Naive thymus-derived CD4-positive, alpha-beta T cell (primary cell): ENCODE measurements at regions not wholly inside any gene's neighbourhood (a gene's known extent, or its start where the extent isn't known, plus 50 kb on each side); places are given as distances from the start of the nearest gene placed in this dataset.
"Not testable (repeated sequence)": the region's sequence is repeated elsewhere in the genome, so short reads cannot be mapped to it uniquely, and the experiment has no call there.

ENCODE experiments used
- ATAC-seq: fragments of 150-1000 bp; cut with Tn5 transposase; 2 replicates; pipeline ENCODE4 v1.10.0; 2021; ENCODE audit warnings: mild to moderate bottlenecking, moderate library complexity
- CTCF ChIA-PET: fragments of 350-600 bp; sonication (Branson Sonifier 250); formaldehyde crosslinking; loops from one replicate; lab custom pipeline; 2021; ENCODE audit warnings: antibody characterized with exemption; lab: Charles Lee
- POLR2A ChIA-PET: fragments of 350-600 bp; sonication (Branson Sonifier 250); formaldehyde crosslinking; loops from one replicate; lab custom pipeline; 2021; ENCODE audit warnings: antibody characterized with exemption, inconsistent platforms; lab: Charles Lee
- DNase-seq, 9 donors: peaks; one replicate each; pipeline versions ENCODE4 v3.0.0 to v3.0.0-alpha.2; 2020 to 2022; ENCODE audit warnings: mixed read lengths in 1 of 9
- H3K27ac ChIP-seq: one replicate; pipeline ENCODE4 v1.7.0; 2013; ENCODE audit warnings: mild to moderate bottlenecking, low read depth, low read length, moderate library complexity
- H3K27me3 ChIP-seq, 2 donors: one replicate each; pipeline ENCODE4 v1.7.0; 2013; ENCODE audit warnings: low read length in 2 of 2, mild to moderate bottlenecking in 2 of 2, moderate library complexity in 2 of 2; ENCODE audit not compliant: control insufficient read depth in 2 of 2, insufficient read depth in 2 of 2
- H3K36me3 ChIP-seq, 3 experiments: 1 replicate in 2 of 3; 2 replicates in 1 of 3; pipeline ENCODE4 v1.7.0; 2013; ENCODE audit warnings: low read length in 3 of 3, mild to moderate bottlenecking in 3 of 3, moderate library complexity in 1 of 3; ENCODE audit not compliant: insufficient read depth in 3 of 3, control insufficient read depth in 2 of 3
- H3K4me1 ChIP-seq, 2 donors: one replicate each; pipeline ENCODE4 v1.7.0; 2013; ENCODE audit warnings: low read length in 2 of 2, mild to moderate bottlenecking in 2 of 2, moderate library complexity in 1 of 2; ENCODE audit not compliant: control insufficient read depth in 2 of 2, insufficient read depth in 2 of 2
- H3K4me3 ChIP-seq: 2 replicates; pipeline ENCODE4 v1.7.0; 2013; ENCODE audit warnings: mild to moderate bottlenecking, low read length
- H3K9me3 ChIP-seq, 3 experiments: 1 replicate in 2 of 3; 2 replicates in 1 of 3; pipeline ENCODE4 v1.7.0; 2013; ENCODE audit warnings: low read length in 3 of 3; ENCODE audit not compliant: control insufficient read depth in 2 of 3
- H3K27ac Mint-ChIP-seq, 9 donors: one replicate each; pipeline ENCODE4 v1.8.0; 2020 to 2022; ENCODE audit warnings: mixed read lengths in 9 of 9, mild to moderate bottlenecking in 8 of 9, moderate library complexity in 5 of 9, inconsistent platforms in 2 of 9
- H3K27me3 Mint-ChIP-seq, 5 donors: one replicate each; pipeline ENCODE4 v1.8.0; 2021 to 2022; ENCODE audit warnings: mixed read lengths in 5 of 5, mild to moderate bottlenecking in 1 of 5
- H3K36me3 Mint-ChIP-seq, 5 donors: one replicate each; pipeline ENCODE4 v1.8.0; 2020 to 2022; ENCODE audit warnings: mixed read lengths in 5 of 5, mild to moderate bottlenecking in 3 of 5, inconsistent platforms in 1 of 5
- H3K4me1 Mint-ChIP-seq, 7 donors: one replicate each; pipeline ENCODE4 v1.8.0; 2020 to 2022; ENCODE audit warnings: mixed read lengths in 7 of 7, mild to moderate bottlenecking in 3 of 7, inconsistent platforms in 1 of 7
- H3K4me3 Mint-ChIP-seq, 10 donors: one replicate each; pipeline ENCODE4 v1.8.0; 2020 to 2022; ENCODE audit warnings: mild to moderate bottlenecking in 10 of 10, mixed read lengths in 10 of 10, moderate library complexity in 6 of 10, inconsistent platforms in 2 of 10
- H3K9me3 Mint-ChIP-seq, 11 donors: one replicate each; pipeline ENCODE4 v1.8.0; 2020 to 2022; ENCODE audit warnings: mixed read lengths in 11 of 11, mild to moderate bottlenecking in 4 of 11, inconsistent platforms in 1 of 11, moderate library complexity in 1 of 11
- intact Hi-C, 2 donors: fragments of 100-400 bp; cut with micrococcal nuclease; formaldehyde crosslinking; loops; one replicate each; pipeline ENCODE4 v1.15.1; 2023

DNA sequence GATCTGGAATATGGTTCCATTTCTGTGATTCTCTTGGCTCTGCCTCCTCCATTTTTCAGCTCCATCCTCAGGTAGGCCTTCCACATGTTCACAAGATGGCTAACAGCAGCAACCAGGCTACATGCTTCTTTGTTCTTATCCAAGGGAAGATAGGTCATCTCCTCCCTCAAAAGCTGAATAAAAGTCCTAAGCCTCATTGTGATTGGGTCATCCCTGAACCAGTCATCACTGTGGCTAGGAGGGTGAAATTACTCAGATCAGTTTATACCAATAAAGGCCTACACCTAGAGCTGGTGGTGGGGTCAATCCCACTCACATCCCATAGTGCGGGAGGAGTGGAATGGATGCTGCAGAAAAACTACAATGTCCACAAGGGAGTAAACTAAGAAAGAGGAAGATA lies 131.6 kb upstream of the HUWE1 start:
- H3K9me3 ChIP-seq, CTCF ChIA-PET, intact Hi-C loops, H3K27me3 ChIP-seq, ATAC-seq, DNase-seq, H3K4me3 ChIP-seq, H3K36me3 Mint-ChIP-seq, H3K27ac Mint-ChIP-seq, H3K27me3 Mint-ChIP-seq, H3K27ac ChIP-seq, H3K4me3 Mint-ChIP-seq, H3K4me1 ChIP-seq, H3K9me3 Mint-ChIP-seq, H3K4me1 Mint-ChIP-seq, H3K36me3 ChIP-seq, POLR2A ChIA-PET: not testable (repeated sequence)

DNA sequence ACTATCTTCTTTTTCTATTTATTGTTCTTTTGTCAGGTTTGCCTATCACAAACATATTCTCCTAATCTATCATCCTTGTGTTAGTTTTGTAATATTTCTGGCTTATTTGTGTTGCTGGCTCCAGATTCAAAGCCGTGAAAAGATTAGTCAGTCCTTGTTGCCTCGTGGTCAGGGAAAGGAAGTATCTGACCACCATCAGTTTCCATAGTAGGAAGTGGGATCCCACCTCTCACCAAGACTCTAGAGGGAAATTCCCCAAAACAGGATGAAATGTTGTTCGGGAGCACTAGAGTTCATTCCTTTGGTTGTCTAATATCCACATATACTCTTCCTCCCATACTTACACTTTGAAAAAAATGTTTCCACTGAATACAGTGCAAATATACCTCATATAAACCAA lies 131.0 kb upstream of the HUWE1 start:
- peaks cover 0 to 7% (median 0%) of the 10 kb centered on the region in 7 donors for H3K4me1 Mint-ChIP-seq

DNA sequence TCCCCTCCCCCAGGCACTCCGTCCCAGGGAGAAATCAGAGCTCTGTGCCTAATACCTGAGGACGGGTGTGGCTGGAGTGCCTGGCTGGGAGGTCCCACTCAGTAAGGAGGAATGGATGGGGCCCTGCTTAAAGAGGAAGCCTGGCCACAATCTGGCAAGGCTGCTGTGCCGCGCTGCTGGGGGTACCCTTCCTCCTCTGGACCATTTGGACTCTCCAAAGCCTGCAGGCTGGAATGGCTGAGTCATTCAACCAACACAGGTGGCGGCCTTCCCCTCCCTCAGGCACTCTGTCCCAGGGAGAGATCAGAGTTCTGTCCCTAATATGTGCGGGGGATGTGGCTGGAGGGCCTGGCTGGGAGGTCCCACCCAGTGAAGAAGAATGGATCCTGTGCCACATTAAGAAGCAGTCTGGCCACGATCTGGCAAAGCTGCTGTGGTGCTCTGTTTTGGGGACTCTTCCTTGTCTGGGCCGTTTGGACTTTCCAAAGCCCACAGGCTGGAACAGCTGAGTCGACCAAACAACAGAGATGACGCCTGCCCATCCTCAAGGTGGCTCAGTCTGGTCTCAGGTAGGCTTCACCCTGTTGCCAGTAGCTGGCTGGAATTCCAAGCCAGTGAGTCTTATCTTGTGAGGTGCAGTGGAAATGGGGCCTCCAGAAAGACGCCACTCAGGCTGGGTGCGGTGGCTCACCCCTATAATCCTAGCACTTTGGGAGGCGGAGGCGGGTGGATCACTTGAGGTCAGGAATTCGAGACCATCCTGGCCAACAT lies 127.3 kb upstream of the HUWE1 start:
- H3K27me3 ChIP-seq, result no peaks in the 10 kb centered on the region
- no peak overlapping the region for H3K27ac ChIP-seq
- Mint-ChIP-seq H3K9me3 (no peaks in the 10 kb centered on the region), H3K27me3 (no peaks in the 10 kb centered on the region), H3K27ac (no peak overlapping the region), H3K4me1 (peaks cover 0 to 7% (median 0%) of the 10 kb centered on the region in 7 donors), H3K36me3 (no peaks in the 10 kb centered on the region), H3K4me3 (no peak overlapping the region)
- DNase-seq (no peak), ATAC-seq (no peak)
- H3K9me3 ChIP-seq, result no peaks in the 10 kb centered on the region
- H3K4me3 ChIP-seq, result no peak overlapping the region
- CTCF ChIA-PET, result no interaction called here
- H3K4me1 ChIP-seq, result no peaks in the 10 kb centered on the region
- no peaks in the 10 kb centered on the region for H3K36me3 ChIP-seq
- intact Hi-C loops, result no loop called here
- POLR2A ChIA-PET, result no interaction called here

More for the DNA sequence above, 131.0 kb upstream of the HUWE1 start:
- Histone ChIP-seq H3K27ac (no peak overlapping the region), H3K9me3 (no peaks in the 10 kb centered on the region), H3K27me3 (no peaks in the 10 kb centered on the region), H3K36me3 (no peaks in the 10 kb centered on the region), H3K4me1 (no peaks in the 10 kb centered on the region), H3K4me3 (no peak overlapping the region)
- Mint-ChIP-seq H3K9me3 (peaks cover 0 to 2% (median 0%) of the 10 kb centered on the region in 11 donors), H3K36me3 (no peaks in the 10 kb centered on the region), H3K4me3 (peak overlapping the region in 1 of 10 donors; percentile 33), H3K27me3 (no peaks in the 10 kb centered on the region), H3K27ac (no peak overlapping the region)
- ATAC-seq (no peak), DNase-seq (no peak)
- CTCF ChIA-PET, result no interaction called here
- POLR2A ChIA-PET, result no interaction called here
- intact Hi-C loops, result no loop called here

DNA sequence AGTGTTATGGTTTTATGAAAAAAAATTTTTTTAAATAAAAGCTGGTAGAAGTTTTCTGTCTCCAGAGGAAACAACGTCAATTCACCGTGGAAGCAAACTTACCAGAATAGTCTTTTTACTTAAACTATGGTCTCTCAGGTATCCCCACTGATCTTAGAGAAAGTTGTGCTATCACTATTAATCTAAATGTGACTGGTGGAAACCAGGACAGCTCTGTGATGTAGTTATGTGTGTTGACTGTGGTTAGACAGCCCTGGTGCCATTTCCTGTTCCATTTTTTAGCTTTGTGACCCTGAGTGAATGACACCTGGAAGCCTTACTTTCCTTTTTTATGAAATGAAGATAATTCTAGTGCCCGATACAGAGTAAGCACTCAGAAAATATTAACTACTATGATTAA lies 111.8 kb upstream of the HUWE1 start:
- no peak overlapping the region for H3K27ac ChIP-seq
- DNase-seq (no peak), ATAC-seq (no peak)
- Mint-ChIP-seq H3K4me1 (peaks cover 0 to 15% (median 5%) of the 10 kb centered on the region in 7 donors), H3K27me3 (no peaks in the 10 kb centered on the region), H3K27ac (no peak overlapping the region), H3K9me3 (peaks cover 0 to 31% (median 9%) of the 10 kb centered on the region in 11 donors), H3K4me3 (no peak overlapping the region), H3K36me3 (peaks cover 0 to 4% (median 0%) of the 10 kb centered on the region in 5 donors)
- CTCF ChIA-PET, result no interaction called here
- H3K9me3 ChIP-seq, result no peaks in the 10 kb centered on the region
- POLR2A ChIA-PET, result no interaction called here
- intact Hi-C loops, result no loop called here
- H3K4me1 ChIP-seq, result no peaks in the 10 kb centered on the region
- no peaks in the 10 kb centered on the region for H3K27me3 ChIP-seq
- H3K36me3 ChIP-seq, result no peaks in the 10 kb centered on the region
- no peak overlapping the region for H3K4me3 ChIP-seq

DNA sequence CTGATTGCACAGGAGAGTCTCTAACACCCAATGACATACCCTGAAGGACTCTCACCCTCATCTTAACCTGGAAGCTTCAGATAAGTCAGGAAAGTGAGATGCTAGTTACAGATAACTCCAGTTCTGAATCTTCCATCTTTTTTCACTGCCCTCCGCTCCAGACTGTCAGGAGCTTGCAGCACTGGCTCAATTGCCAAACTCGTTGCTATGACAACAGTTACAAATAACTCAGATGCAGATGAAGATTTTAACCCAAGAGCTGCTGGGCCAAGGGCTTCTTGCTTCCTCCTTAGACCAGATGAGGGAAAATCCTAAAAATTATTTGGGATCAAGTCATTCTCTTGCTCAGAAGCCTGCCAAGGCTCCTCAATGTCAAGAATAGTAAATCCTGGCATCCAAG lies 109.1 kb upstream of the HUWE1 start:
- DNase-seq, result no peak
- no peak overlapping the region for H3K4me3 ChIP-seq
- intact Hi-C loops, result no loop called here
- H3K36me3 ChIP-seq, result no peaks in the 10 kb centered on the region
- no peaks in the 10 kb centered on the region for H3K27me3 Mint-ChIP-seq
- H3K4me1 ChIP-seq, result no peaks in the 10 kb centered on the region
- peaks cover 0 to 4% (median 0%) of the 10 kb centered on the region in 5 donors for H3K36me3 Mint-ChIP-seq
- no peaks in the 10 kb centered on the region for H3K27me3 ChIP-seq
- H3K27ac ChIP-seq, result no peak overlapping the region
- H3K27ac Mint-ChIP-seq, result no peak overlapping the region
- peaks cover 0 to 23% (median 2%) of the 10 kb centered on the region in 11 donors for H3K9me3 Mint-ChIP-seq
- no peak for ATAC-seq
- POLR2A ChIA-PET, result no interaction called here
- no peaks in the 10 kb centered on the region for H3K9me3 ChIP-seq
- H3K4me1 Mint-ChIP-seq, result peaks cover 0 to 15% (median 5%) of the 10 kb centered on the region in 7 donors
- H3K4me3 Mint-ChIP-seq, result no peak overlapping the region
- CTCF ChIA-PET, result no interaction called here

DNA sequence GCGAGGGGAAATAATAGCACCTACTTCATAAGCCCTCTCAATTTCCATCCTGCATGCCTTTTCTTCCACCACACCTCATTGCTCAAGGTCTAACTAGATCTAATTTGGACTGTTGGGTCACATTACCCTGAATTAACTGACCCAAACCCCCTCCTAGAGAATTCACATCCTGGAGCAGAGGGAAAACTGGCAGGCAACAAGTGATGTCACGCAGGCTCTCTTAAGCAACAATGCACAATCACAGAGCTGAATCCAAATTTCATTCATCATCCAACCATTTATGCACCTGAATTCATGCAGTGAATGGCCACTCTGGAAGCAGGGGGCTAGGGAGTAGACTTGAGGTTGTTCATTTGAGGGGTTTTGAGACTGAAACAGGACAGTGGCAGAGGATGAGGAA lies 107.7 kb upstream of the HUWE1 start:
- Mint-ChIP-seq H3K4me1 (peaks cover 0 to 15% (median 5%) of the 10 kb centered on the region in 7 donors), H3K27me3 (no peaks in the 10 kb centered on the region), H3K36me3 (no peaks in the 10 kb centered on the region), H3K27ac (no peak overlapping the region), H3K9me3 (peaks cover 0 to 10% (median 0%) of the 10 kb centered on the region in 11 donors), H3K4me3 (no peak overlapping the region)
- no peaks in the 10 kb centered on the region for H3K27me3 ChIP-seq
- CTCF ChIA-PET, result no interaction called here
- POLR2A ChIA-PET, result no interaction called here
- DNase-seq (no peak), ATAC-seq (no peak)
- no peak overlapping the region for H3K4me3 ChIP-seq
- intact Hi-C loops, result no loop called here
- no peak overlapping the region for H3K27ac ChIP-seq
- H3K4me1 ChIP-seq, result no peaks in the 10 kb centered on the region
- H3K9me3 ChIP-seq, result no peaks in the 10 kb centered on the region
- H3K36me3 ChIP-seq, result no peaks in the 10 kb centered on the region

DNA sequence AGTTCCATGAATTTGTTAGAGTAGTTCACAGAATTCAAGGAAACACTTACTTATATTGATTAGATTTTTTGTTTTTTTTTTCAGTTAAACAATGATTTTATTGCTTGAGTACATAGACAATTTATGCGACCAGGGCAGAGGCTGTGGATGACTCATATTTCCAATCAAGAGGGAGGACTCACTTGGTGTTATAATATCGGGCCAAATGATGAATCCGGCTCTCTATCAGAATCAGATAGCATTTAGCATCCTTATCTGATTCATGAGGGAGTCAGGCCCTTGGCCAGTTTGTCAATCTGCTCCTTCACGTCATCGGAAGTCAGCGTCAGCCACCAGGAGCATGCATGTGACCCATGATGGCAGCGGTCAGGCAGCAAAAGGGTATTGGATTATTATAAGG lies 82.3 kb upstream of the HUWE1 start:
- H3K4me1 ChIP-seq, result no peaks in the 10 kb centered on the region
- Mint-ChIP-seq H3K36me3 (peaks cover 0 to 5% (median 0%) of the 10 kb centered on the region in 5 donors), H3K9me3 (peaks cover 0 to 7% (median 2%) of the 10 kb centered on the region in 11 donors), H3K27me3 (no peaks in the 10 kb centered on the region), H3K4me1 (peaks cover 0 to 2% (median 0%) of the 10 kb centered on the region in 7 donors), H3K4me3 (no peak overlapping the region), H3K27ac (no peak overlapping the region)
- ChIA-PET CTCF (no interaction called here), POLR2A (no interaction called here)
- intact Hi-C loops, result no loop called here
- no peaks in the 10 kb centered on the region for H3K27me3 ChIP-seq
- ATAC-seq (no peak), DNase-seq (no peak)
- H3K9me3 ChIP-seq, result no peaks in the 10 kb centered on the region
- no peak overlapping the region for H3K27ac ChIP-seq
- no peak overlapping the region for H3K4me3 ChIP-seq
- H3K36me3 ChIP-seq, result no peaks in the 10 kb centered on the region
